Suprapubic skin (tissue), 4 donors: ENCODE measurements at regions not wholly inside any gene's neighbourhood (a gene's known extent, or its start where the extent isn't known, plus 50 kb on each side); places are given as distances from the start of the nearest gene placed in this dataset.

Experiments
- DNase-seq, 2 donors: peaks; one replicate each; pipeline ENCODE4 v3.0.0-alpha.2; 2019; ENCODE audit warnings: low spot score in 2 of 2
- H3K27ac ChIP-seq: fragments of 200-600 bp; sonication (generic); one replicate; pipeline ENCODE4 v1.5.1; 2019
- H3K27me3 ChIP-seq: fragments of 200-600 bp; sonication (generic); one replicate; pipeline ENCODE4 v1.5.1; 2019
- H3K36me3 ChIP-seq: fragments of 200-600 bp; sonication (generic); one replicate; pipeline ENCODE4 v1.5.1; 2019
- H3K4me1 ChIP-seq: fragments of 200-600 bp; sonication (generic); one replicate; pipeline ENCODE4 v1.5.1; 2019
- H3K4me3 ChIP-seq: fragments of 200-600 bp; sonication (generic); one replicate; pipeline ENCODE4 v1.5.1; 2019; ENCODE audit warnings: mild to moderate bottlenecking
- H3K9me3 ChIP-seq: fragments of 200-600 bp; sonication (generic); one replicate; pipeline ENCODE4 v1.5.1; 2019
- CTCF ChIP-seq, 2 donors: fragments of 200-600 bp in 1 of 2; fragments of 450-650 bp in 1 of 2; sonication (generic) in 1 of 2; IDR thresholded peaks; one replicate each; pipeline ENCODE4 v1.5.1; 2016 to 2019; ENCODE audit warnings: antibody characterized with exemption in 2 of 2, mild to moderate bottlenecking in 1 of 2, moderate library complexity in 1 of 2
- EP300 ChIP-seq: sonication (generic); formaldehyde crosslinking; IDR thresholded peaks from one replicate; pipeline ENCODE4 v1.6.1; 2017; ENCODE audit warnings: antibody characterized with exemption
- POLR2A ChIP-seq, 2 donors: fragments of 450-650 bp; IDR thresholded peaks; one replicate each; pipeline ENCODE4 v1.6.1; 2017; ENCODE audit warnings: antibody characterized with exemption in 2 of 2, mild to moderate bottlenecking in 2 of 2, moderate library complexity in 2 of 2
- POLR2AphosphoS5 ChIP-seq, 3 donors: sonication (generic); formaldehyde crosslinking; IDR thresholded peaks; one replicate each; pipeline ENCODE4 v1.6.1; 2017; ENCODE audit warnings: antibody characterized with exemption in 3 of 3
- WGBS: methylation state at CpG from one replicate; pipeline ENCODE4 v1.1.5; 2018; 5-methylcytosine and 5-hydroxymethylcytosine counted together

- TF ChIP-seq CTCF (IDR thresholded peaks at IDR 0.05) (no peak), EP300 (no peak), POLR2AphosphoS5 (IDR thresholded peaks at IDR 0.05) (no peak), POLR2A (IDR thresholded peaks at IDR 0.05) (no peak)
- no peak for DNase-seq
- 91% methylated on average over 11 of the region's 11 CpGs for WGBS
- Histone ChIP-seq H3K27ac (no peak overlapping the region), H3K4me1 (no peaks in the 10 kb centered on the region), H3K9me3 (no peaks in the 10 kb centered on the region), H3K27me3 (no peaks in the 10 kb centered on the region), H3K4me3 (no peak overlapping the region), H3K36me3 (no peaks in the 10 kb centered on the region)
Observed at GRCh38 chr2:126558029-126558428, 97.9 kb upstream of the GYPC start.

GRCh38 chr2:126568734-126569133 is 87.2 kb upstream of the GYPC start:
- no peak overlapping the region for H3K4me3 ChIP-seq
- H3K4me1 ChIP-seq, result no peaks in the 10 kb centered on the region
- H3K36me3 ChIP-seq, result no peaks in the 10 kb centered on the region
- no peaks in the 10 kb centered on the region for H3K27me3 ChIP-seq
- DNase-seq, result no peak
- no peaks in the 10 kb centered on the region for H3K9me3 ChIP-seq
- TF ChIP-seq EP300 (no peak), CTCF (IDR thresholded peaks at IDR 0.05) (no peak), POLR2A (IDR thresholded peaks at IDR 0.05) (no peak), POLR2AphosphoS5 (IDR thresholded peaks at IDR 0.05) (no peak)
- no peak overlapping the region for H3K27ac ChIP-seq

GRCh38 chr2:126571403-126571802 is 84.6 kb upstream of the GYPC start:
- no peaks in the 10 kb centered on the region for H3K27me3 ChIP-seq
- 66% methylated on average over 3 of the region's 3 CpGs for WGBS
- no peaks in the 10 kb centered on the region for H3K36me3 ChIP-seq
- no peak overlapping the region for H3K27ac ChIP-seq
- TF ChIP-seq POLR2A (IDR thresholded peaks at IDR 0.05) (no peak), EP300 (no peak), POLR2AphosphoS5 (IDR thresholded peaks at IDR 0.05) (no peak), CTCF (IDR thresholded peaks at IDR 0.05) (no peak)
- DNase-seq, result no peak
- H3K9me3 ChIP-seq, result no peaks in the 10 kb centered on the region
- H3K4me3 ChIP-seq, result no peak overlapping the region
- no peaks in the 10 kb centered on the region for H3K4me1 ChIP-seq

- Histone ChIP-seq H3K36me3 (no peaks in the 10 kb centered on the region), H3K27me3 (no peaks in the 10 kb centered on the region), H3K4me1 (no peaks in the 10 kb centered on the region), H3K27ac (no peak overlapping the region), H3K4me3 (no peak overlapping the region), H3K9me3 (no peaks in the 10 kb centered on the region)
- no peak for DNase-seq
- TF ChIP-seq POLR2AphosphoS5 (IDR thresholded peaks at IDR 0.05), result no peak
- TF ChIP-seq CTCF (IDR thresholded peaks at IDR 0.05), result no peak
- no peak for TF ChIP-seq POLR2A (IDR thresholded peaks at IDR 0.05)
- TF ChIP-seq EP300, result no peak
- 62% methylated on average over 1 of the region's 1 CpG for WGBS
Observed at GRCh38 chr2:126575631-126576030, 80.3 kb upstream of the GYPC start.

GRCh38 chr2:126579868-126580267 is 76.1 kb upstream of the GYPC start:
- WGBS, result 89% methylated on average over 9 of the region's 9 CpGs
- TF ChIP-seq POLR2AphosphoS5 (IDR thresholded peaks at IDR 0.05) (no peak), POLR2A (IDR thresholded peaks at IDR 0.05) (no peak), EP300 (no peak), CTCF (IDR thresholded peaks at IDR 0.05) (no peak)
- no peak for DNase-seq

More at GRCh38 chr2:126579868-126580267, 76.1 kb upstream of the GYPC start:
- Histone ChIP-seq H3K27me3 (no peaks in the 10 kb centered on the region), H3K4me1 (no peaks in the 10 kb centered on the region), H3K4me3 (no peak overlapping the region), H3K9me3 (no peaks in the 10 kb centered on the region), H3K36me3 (no peaks in the 10 kb centered on the region), H3K27ac (no peak overlapping the region)
